ENCODE measurements at regions not wholly inside any gene's neighbourhood (a gene's known extent, or its start where the extent isn't known, plus 50 kb on each side); places are given as distances from the start of the nearest gene placed in this dataset.
A peak's percentile ranks its signal among the peaks of the same experiment; 100 is the strongest.

- no peaks in the 10 kb centered on the region for H3K36me3 ChIP-seq (ENCODE audit: control insufficient read depth in 5 of 5, insufficient read depth in 5 of 5, low read length in 5 of 5)
- no peak overlapping the region for H3K27ac ChIP-seq (ENCODE audit: low read depth, low read length)
These were observed 429.6 kb downstream of the BCKDHB start for GRCh38 chr6:80535914-80536565.

GRCh38 chr6:80531681-80532619 lies 425.5 kb downstream of the BCKDHB start:
- no peak overlapping the region for H3K9ac ChIP-seq (ENCODE audit: low read length in 5 of 5)
- peaks cover 0 to 6% (median 0%) of the 10 kb centered on the region in 5 donors for H3K9me3 ChIP-seq (ENCODE audit: control insufficient read depth in 5 of 5, low read length in 5 of 5)
- no peak overlapping the region for H3K27ac ChIP-seq (ENCODE audit: low read depth, low read length)
- H3K4me3 ChIP-seq (ENCODE audit: low read depth in 1 of 5, low read length in 5 of 5), result no peak overlapping the region
- no peaks in the 10 kb centered on the region for H3K36me3 ChIP-seq (ENCODE audit: control insufficient read depth in 5 of 5, insufficient read depth in 5 of 5, low read length in 5 of 5)
- no peaks in the 10 kb centered on the region for H3K4me1 ChIP-seq (ENCODE audit: control insufficient read depth in 5 of 5, insufficient read depth in 5 of 5, low read length in 5 of 5)
- no peaks in the 10 kb centered on the region for H3K27me3 ChIP-seq (ENCODE audit: control insufficient read depth in 5 of 5, insufficient read depth in 4 of 5, low read length in 5 of 5)

More at GRCh38 chr6:80535914-80536565, 429.6 kb downstream of the BCKDHB start:
- Histone ChIP-seq H3K9ac (ENCODE audit: low read length in 5 of 5) (no peak overlapping the region), H3K9me3 (ENCODE audit: control insufficient read depth in 5 of 5, low read length in 5 of 5) (peaks cover 0 to 6% (median 0%) of the 10 kb centered on the region in 5 donors), H3K4me1 (ENCODE audit: control insufficient read depth in 5 of 5, insufficient read depth in 5 of 5, low read length in 5 of 5) (no peaks in the 10 kb centered on the region), H3K4me3 (ENCODE audit: low read depth in 1 of 5, low read length in 5 of 5) (no peak overlapping the region), H3K27me3 (ENCODE audit: control insufficient read depth in 5 of 5, insufficient read depth in 4 of 5, low read length in 5 of 5) (no peaks in the 10 kb centered on the region)

GRCh38 chr6:80530103-80530502 lies 423.6 kb downstream of the BCKDHB start:
- no peaks in the 10 kb centered on the region for H3K4me1 ChIP-seq (ENCODE audit: control insufficient read depth in 5 of 5, insufficient read depth in 5 of 5, low read length in 5 of 5)
- H3K27ac ChIP-seq (ENCODE audit: low read depth, low read length), result no peak overlapping the region
- H3K9ac ChIP-seq (ENCODE audit: low read length in 5 of 5), result no peak overlapping the region
- H3K9me3 ChIP-seq (ENCODE audit: control insufficient read depth in 5 of 5, low read length in 5 of 5), result no peaks in the 10 kb centered on the region
- H3K36me3 ChIP-seq (ENCODE audit: control insufficient read depth in 5 of 5, insufficient read depth in 5 of 5, low read length in 5 of 5), result no peaks in the 10 kb centered on the region
- H3K27me3 ChIP-seq (ENCODE audit: control insufficient read depth in 5 of 5, insufficient read depth in 4 of 5, low read length in 5 of 5), result no peaks in the 10 kb centered on the region
- H3K4me3 ChIP-seq (ENCODE audit: low read depth in 1 of 5, low read length in 5 of 5), result no peak overlapping the region

DNA sequence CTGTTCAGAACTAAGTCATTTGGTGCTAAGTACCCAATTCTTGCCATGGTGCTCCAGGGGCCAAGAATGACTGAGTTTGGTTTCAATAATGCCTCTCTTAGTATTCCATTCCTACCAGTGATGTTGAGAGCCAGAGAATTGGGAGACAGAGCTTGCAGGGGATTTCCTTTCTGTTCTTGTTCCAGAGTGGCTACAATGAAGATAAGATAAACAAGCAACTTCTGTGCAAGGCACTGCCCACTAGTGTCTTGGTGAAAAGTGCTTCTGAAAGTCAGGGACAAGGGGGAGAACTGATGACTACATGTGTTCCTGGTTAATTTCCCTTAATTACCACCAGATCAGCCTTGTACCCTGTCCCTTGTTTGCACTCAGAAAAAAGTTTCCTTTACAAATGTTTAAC lies 421.6 kb downstream of the BCKDHB start:
- Histone ChIP-seq H3K27ac (ENCODE audit: low read depth, low read length) (no peak overlapping the region), H3K4me1 (ENCODE audit: control insufficient read depth in 5 of 5, insufficient read depth in 5 of 5, low read length in 5 of 5) (peaks cover 0 to 4% (median 0%) of the 10 kb centered on the region in 5 donors), H3K9ac (ENCODE audit: low read length in 5 of 5) (no peak overlapping the region), H3K9me3 (ENCODE audit: control insufficient read depth in 5 of 5, low read length in 5 of 5) (no peaks in the 10 kb centered on the region), H3K36me3 (ENCODE audit: control insufficient read depth in 5 of 5, insufficient read depth in 5 of 5, low read length in 5 of 5) (no peaks in the 10 kb centered on the region), H3K4me3 (ENCODE audit: low read depth in 1 of 5, low read length in 5 of 5) (no peak overlapping the region), H3K27me3 (ENCODE audit: control insufficient read depth in 5 of 5, insufficient read depth in 4 of 5, low read length in 5 of 5) (no peaks in the 10 kb centered on the region)

- no peak overlapping the region for H3K27ac ChIP-seq (ENCODE audit: low read depth, low read length)
- H3K4me3 ChIP-seq (ENCODE audit: low read depth in 1 of 5, low read length in 5 of 5), result no peak overlapping the region
- H3K4me1 ChIP-seq (ENCODE audit: control insufficient read depth in 5 of 5, insufficient read depth in 5 of 5, low read length in 5 of 5), result peaks cover 0 to 4% (median 0%) of the 10 kb centered on the region in 5 donors
- H3K9me3 ChIP-seq (ENCODE audit: control insufficient read depth in 5 of 5, low read length in 5 of 5), result no peaks in the 10 kb centered on the region
- no peak overlapping the region for H3K9ac ChIP-seq (ENCODE audit: low read length in 5 of 5)
- H3K27me3 ChIP-seq (ENCODE audit: control insufficient read depth in 5 of 5, insufficient read depth in 4 of 5, low read length in 5 of 5), result no peaks in the 10 kb centered on the region
- no peaks in the 10 kb centered on the region for H3K36me3 ChIP-seq (ENCODE audit: control insufficient read depth in 5 of 5, insufficient read depth in 5 of 5, low read length in 5 of 5)
These were observed 421.1 kb downstream of the BCKDHB start for GRCh38 chr6:80527552-80528052.

GRCh38 chr6:80523531-80523997 lies 417.1 kb downstream of the BCKDHB start:
- Histone ChIP-seq H3K4me1 (ENCODE audit: control insufficient read depth in 5 of 5, insufficient read depth in 5 of 5, low read length in 5 of 5) (peaks cover 0 to 4% (median 0%) of the 10 kb centered on the region in 5 donors), H3K36me3 (ENCODE audit: control insufficient read depth in 5 of 5, insufficient read depth in 5 of 5, low read length in 5 of 5) (no peaks in the 10 kb centered on the region), H3K9ac (ENCODE audit: low read length in 5 of 5) (no peak overlapping the region), H3K9me3 (ENCODE audit: control insufficient read depth in 5 of 5, low read length in 5 of 5) (no peaks in the 10 kb centered on the region), H3K27me3 (ENCODE audit: control insufficient read depth in 5 of 5, insufficient read depth in 4 of 5, low read length in 5 of 5) (no peaks in the 10 kb centered on the region), H3K27ac (ENCODE audit: low read depth, low read length) (no peak overlapping the region), H3K4me3 (ENCODE audit: low read depth in 1 of 5, low read length in 5 of 5) (peak overlapping the region in 1 of 5 donors; percentile 18)

DNA sequence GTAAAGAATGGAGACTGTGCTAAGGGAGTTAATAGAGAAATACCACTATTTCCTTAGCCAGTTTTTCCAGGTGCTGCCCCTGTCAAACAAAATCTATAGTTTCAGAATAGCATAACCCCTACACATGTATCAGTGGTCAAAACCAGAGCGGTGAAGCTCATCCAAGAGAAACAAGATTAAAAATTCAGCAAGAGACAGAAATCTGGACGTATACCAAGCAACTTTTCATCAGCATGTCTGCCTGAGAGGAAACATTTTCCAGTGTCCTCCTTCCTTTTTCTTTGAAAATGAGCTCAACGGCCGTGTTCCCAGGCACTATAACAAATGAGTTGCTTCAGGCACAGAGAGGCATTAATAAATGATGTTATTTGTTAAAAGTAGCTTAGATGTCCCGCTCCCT lies 416.5 kb downstream of the BCKDHB start:
- H3K9me3 ChIP-seq (ENCODE audit: control insufficient read depth in 5 of 5, low read length in 5 of 5), result no peaks in the 10 kb centered on the region
- H3K9ac ChIP-seq (ENCODE audit: low read length in 5 of 5), result no peak overlapping the region
- H3K36me3 ChIP-seq (ENCODE audit: control insufficient read depth in 5 of 5, insufficient read depth in 5 of 5, low read length in 5 of 5), result no peaks in the 10 kb centered on the region
- H3K4me1 ChIP-seq (ENCODE audit: control insufficient read depth in 5 of 5, insufficient read depth in 5 of 5, low read length in 5 of 5), result peaks cover 0 to 4% (median 0%) of the 10 kb centered on the region in 5 donors
- no peaks in the 10 kb centered on the region for H3K27me3 ChIP-seq (ENCODE audit: control insufficient read depth in 5 of 5, insufficient read depth in 4 of 5, low read length in 5 of 5)
- no peak overlapping the region for H3K4me3 ChIP-seq (ENCODE audit: low read depth in 1 of 5, low read length in 5 of 5)
- no peak overlapping the region for H3K27ac ChIP-seq (ENCODE audit: low read depth, low read length)

DNA sequence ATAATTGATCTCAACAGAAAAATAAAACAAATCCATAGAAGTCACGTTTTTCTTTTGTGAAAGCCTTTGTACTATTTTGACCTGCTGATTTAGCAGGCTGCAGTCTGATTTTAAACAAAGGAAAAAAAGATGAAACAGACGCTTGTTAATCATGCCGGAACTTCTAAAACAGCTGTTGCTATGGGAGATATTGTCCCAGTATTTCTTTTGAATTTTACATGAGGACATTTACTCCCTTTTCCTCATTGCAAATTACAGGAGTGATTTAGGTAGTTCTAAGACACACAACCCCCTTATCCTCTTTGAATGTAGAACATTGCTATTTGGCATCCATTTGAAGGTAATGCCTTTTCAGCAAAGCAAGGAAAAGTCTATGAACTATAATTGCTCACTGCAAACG lies 416.1 kb downstream of the BCKDHB start:
- Histone ChIP-seq H3K27me3 (ENCODE audit: control insufficient read depth in 5 of 5, insufficient read depth in 4 of 5, low read length in 5 of 5) (no peaks in the 10 kb centered on the region), H3K4me3 (ENCODE audit: low read depth in 1 of 5, low read length in 5 of 5) (no peak overlapping the region), H3K4me1 (ENCODE audit: control insufficient read depth in 5 of 5, insufficient read depth in 5 of 5, low read length in 5 of 5) (peaks cover 0 to 4% (median 0%) of the 10 kb centered on the region in 5 donors), H3K9ac (ENCODE audit: low read length in 5 of 5) (no peak overlapping the region), H3K36me3 (ENCODE audit: control insufficient read depth in 5 of 5, insufficient read depth in 5 of 5, low read length in 5 of 5) (no peaks in the 10 kb centered on the region), H3K27ac (ENCODE audit: low read depth, low read length) (no peak overlapping the region), H3K9me3 (ENCODE audit: control insufficient read depth in 5 of 5, low read length in 5 of 5) (no peaks in the 10 kb centered on the region)

DNA sequence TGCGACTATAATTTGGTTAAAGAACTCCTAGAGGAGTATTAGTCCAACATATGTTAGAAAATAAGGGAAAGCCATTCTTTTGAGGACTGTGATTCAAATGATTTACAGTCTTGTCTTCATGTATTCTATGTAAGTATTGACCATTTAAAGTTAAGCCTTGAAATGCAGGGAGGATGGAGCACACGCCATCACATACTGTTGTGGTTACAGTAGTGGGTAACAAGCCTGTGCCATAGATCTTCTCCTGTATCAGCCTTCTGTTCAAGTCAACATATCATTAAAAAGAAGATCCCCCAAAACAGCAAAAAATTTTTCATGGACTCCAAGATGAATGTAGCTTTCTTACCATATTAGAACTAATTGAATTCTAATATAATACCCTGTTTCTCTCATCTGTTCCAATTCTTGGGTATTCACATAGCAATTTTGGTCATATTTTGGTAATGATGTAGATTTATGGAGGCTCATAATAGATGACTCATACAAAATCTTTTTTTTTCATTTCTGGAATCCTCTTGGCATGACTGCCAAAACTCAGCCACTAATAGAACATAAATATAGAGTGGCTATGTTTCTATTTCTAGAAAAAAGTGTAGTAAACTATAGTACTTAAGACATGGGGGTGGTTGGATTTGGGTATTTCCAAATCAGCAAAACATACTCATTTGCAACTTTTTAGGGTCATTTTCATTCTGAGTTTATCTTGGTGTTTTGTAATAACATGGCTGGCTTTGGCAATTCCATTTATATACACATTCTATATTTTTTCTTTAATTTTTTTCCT lies 413.5 kb downstream of the BCKDHB start:
- H3K27ac ChIP-seq (ENCODE audit: low read depth, low read length), result no peak overlapping the region
- H3K9me3 ChIP-seq (ENCODE audit: control insufficient read depth in 5 of 5, low read length in 5 of 5), result no peaks in the 10 kb centered on the region
- no peak overlapping the region for H3K4me3 ChIP-seq (ENCODE audit: low read depth in 1 of 5, low read length in 5 of 5)
- H3K4me1 ChIP-seq (ENCODE audit: control insufficient read depth in 5 of 5, insufficient read depth in 5 of 5, low read length in 5 of 5), result peaks cover 0 to 4% (median 0%) of the 10 kb centered on the region in 5 donors
- no peak overlapping the region for H3K9ac ChIP-seq (ENCODE audit: low read length in 5 of 5)
- no peaks in the 10 kb centered on the region for H3K27me3 ChIP-seq (ENCODE audit: control insufficient read depth in 5 of 5, insufficient read depth in 4 of 5, low read length in 5 of 5)
- H3K36me3 ChIP-seq (ENCODE audit: control insufficient read depth in 5 of 5, insufficient read depth in 5 of 5, low read length in 5 of 5), result no peaks in the 10 kb centered on the region
